MCF 10A (cell line): ENCODE measurements at regions not wholly inside any gene's neighbourhood (a gene's known extent, or its start where the extent isn't known, plus 50 kb on each side); places are given as distances from the start of the nearest gene placed in this dataset.
"Not testable (repeated sequence)": the region's sequence is repeated elsewhere in the genome, so short reads cannot be mapped to it uniquely, and the experiment has no call there.

Experiments
- BruUV-seq: library from RNA; stranded (reverse); fragments of 400-500 nt; replicated peaks from 2 replicates; lab custom pipeline; 2021; lab: Mats Ljungman, UMichigan
- CTCF ChIA-PET: fragments of 300-600 bp; sonication (Branson Sonifier 250); formaldehyde crosslinking; extraction: SDS; loops from one replicate; lab custom pipeline; 2021; ENCODE audit warnings: antibody characterized with exemption, inconsistent platforms; lab: Yijun Ruan, JAX
- POLR2A ChIA-PET: fragments of 300-600, 350-650 bp; sonication (Branson Sonifier 250); formaldehyde crosslinking; extraction: SDS; loops from one replicate; lab custom pipeline; 2020; ENCODE audit warnings: antibody characterized with exemption, inconsistent platforms; lab: Yijun Ruan, JAX
- DNase-seq: peaks from one replicate; pipeline ENCODE4 v3.0.0-alpha.2; 2018; ENCODE audit not compliant: unreplicated experiment
- H3K27ac Mint-ChIP-seq: one replicate; pipeline ENCODE4 v1.8.0; 2022; ENCODE audit warnings: mild to moderate bottlenecking, low read depth, mixed read lengths; ENCODE audit not compliant: unreplicated experiment
- H3K27me3 Mint-ChIP-seq: one replicate; pipeline ENCODE4 v1.8.0; 2022; ENCODE audit warnings: mixed read lengths; ENCODE audit not compliant: insufficient read depth, unreplicated experiment
- H3K36me3 Mint-ChIP-seq: one replicate; pipeline ENCODE4 v1.8.0; 2022; ENCODE audit warnings: mild to moderate bottlenecking, moderate library complexity, mixed read lengths; ENCODE audit not compliant: insufficient read depth, unreplicated experiment
- H3K4me1 Mint-ChIP-seq: one replicate; pipeline ENCODE4 v1.8.0; 2022; ENCODE audit warnings: mixed read lengths; ENCODE audit not compliant: insufficient read depth, unreplicated experiment
- H3K4me3 Mint-ChIP-seq: one replicate; pipeline ENCODE4 v1.8.0; 2022; ENCODE audit warnings: mild to moderate bottlenecking, moderate library complexity, mixed read lengths; ENCODE audit not compliant: unreplicated experiment
- H3K9me3 Mint-ChIP-seq: one replicate; pipeline ENCODE4 v1.8.0; 2022; ENCODE audit warnings: mixed read lengths; ENCODE audit not compliant: unreplicated experiment
- CTCF ChIP-seq: fragments of 200-600 bp; IDR thresholded peaks from one replicate; pipeline ENCODE4 v1.8.0; 2022; ENCODE audit warnings: antibody characterized with exemption, mild to moderate bottlenecking; ENCODE audit not compliant: unreplicated experiment
- intact Hi-C: fragments of 100-400 bp; cut with micrococcal nuclease; formaldehyde crosslinking; loops from 2 replicates; pipeline ENCODE4 v1.14.1; 2022

- Mint-ChIP-seq H3K4me1 (no peaks in the 10 kb centered on the region), H3K9me3 (peaks cover 21% of the 10 kb centered on the region), H3K36me3 (no peaks in the 10 kb centered on the region), H3K27me3 (no peaks in the 10 kb centered on the region), H3K4me3 (no peak overlapping the region), H3K27ac (no peak overlapping the region)
- intact Hi-C loops: no loop called here
- CTCF ChIA-PET: no interaction called here
- no peak for TF ChIP-seq CTCF
- DNase-seq: no peak
- BruUV-seq: no TSS peak
- POLR2A ChIA-PET: no interaction called here
These were observed 832.3 kb upstream of the ADGRB3 start for GRCh38 chr6:67802771-67803170.

- CTCF ChIA-PET: interaction anchor here (0.5 kb wide), 1 partner anchor 177 kb away, joined by 3 read pairs; no protein-coding TSS in a partner anchor
- no peaks in the 10 kb centered on the region for H3K4me1 Mint-ChIP-seq
- no TSS peak for BruUV-seq
- POLR2A ChIA-PET: no interaction called here
- intact Hi-C loops: no loop called here
- no peaks in the 10 kb centered on the region for H3K36me3 Mint-ChIP-seq
- no peak for DNase-seq
- no peaks in the 10 kb centered on the region for H3K27me3 Mint-ChIP-seq
- H3K4me3 Mint-ChIP-seq: no peak overlapping the region
- TF ChIP-seq CTCF: no peak
- no peak overlapping the region for H3K27ac Mint-ChIP-seq
- no peaks in the 10 kb centered on the region for H3K9me3 Mint-ChIP-seq
These were observed 842.1 kb upstream of the ADGRB3 start for GRCh38 chr6:67792996-67793395.

DNA sequence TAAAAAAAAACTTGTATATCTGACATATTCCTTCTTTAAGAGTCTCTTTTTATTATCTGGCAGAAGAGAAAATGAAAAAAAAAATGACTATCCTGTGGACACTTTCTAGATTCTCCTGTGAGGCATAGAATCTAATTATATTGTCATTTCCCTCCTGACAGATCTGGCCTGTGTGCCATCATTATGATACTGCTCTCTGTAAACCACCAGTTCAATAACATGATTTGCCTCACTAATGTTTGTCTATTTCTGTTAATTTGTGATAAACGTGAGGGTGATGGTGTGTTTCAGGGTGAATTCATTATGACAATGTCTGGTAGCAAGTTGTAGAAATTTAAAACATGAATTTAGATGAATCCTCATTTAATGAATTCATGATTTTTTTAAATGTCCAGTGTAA is 844.5 kb upstream of the ADGRB3 start:
- Mint-ChIP-seq H3K9me3 (no peaks in the 10 kb centered on the region), H3K4me1 (no peaks in the 10 kb centered on the region), H3K4me3 (no peak overlapping the region), H3K27me3 (no peaks in the 10 kb centered on the region), H3K36me3 (no peaks in the 10 kb centered on the region), H3K27ac (no peak overlapping the region)
- no peak for DNase-seq
- ChIA-PET POLR2A (no interaction called here), CTCF (no interaction called here)
- no peak for TF ChIP-seq CTCF
- BruUV-seq: no TSS peak
- intact Hi-C loops: no loop called here

- CTCF ChIA-PET, POLR2A ChIA-PET: not testable (repeated sequence)
These were observed 848.0 kb upstream of the ADGRB3 start for GRCh38 chr6:67787119-67787518.

DNA sequence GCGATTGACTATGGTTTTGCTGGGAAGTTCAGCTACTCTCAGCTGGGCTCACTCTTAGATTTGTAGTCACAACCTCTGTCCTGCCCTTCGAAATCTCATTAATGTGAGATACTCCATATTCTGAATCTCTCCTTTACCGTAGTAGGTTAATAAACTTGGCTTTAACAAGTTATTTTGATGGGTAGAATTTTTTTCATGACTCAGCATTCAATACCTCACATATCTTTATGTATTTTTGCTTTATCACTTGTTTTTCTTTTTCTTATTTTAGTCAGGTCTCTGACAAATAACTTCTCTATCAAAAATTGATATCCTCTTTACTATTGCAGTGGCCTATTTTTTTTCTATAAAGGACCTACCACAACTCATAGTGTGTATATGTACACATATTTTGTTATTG is 855.2 kb upstream of the ADGRB3 start:
- H3K27ac Mint-ChIP-seq: no peak overlapping the region
- POLR2A ChIA-PET: no interaction called here
- no peaks in the 10 kb centered on the region for H3K4me1 Mint-ChIP-seq
- H3K4me3 Mint-ChIP-seq: no peak overlapping the region
- CTCF ChIA-PET: no interaction called here
- no peak for DNase-seq
- no peaks in the 10 kb centered on the region for H3K27me3 Mint-ChIP-seq
- BruUV-seq: no TSS peak
- no peaks in the 10 kb centered on the region for H3K9me3 Mint-ChIP-seq
- no peak for TF ChIP-seq CTCF
- H3K36me3 Mint-ChIP-seq: no peaks in the 10 kb centered on the region
- intact Hi-C loops: no loop called here

More at GRCh38 chr6:67787119-67787518, 848.0 kb upstream of the ADGRB3 start:
- BruUV-seq, H3K27me3 Mint-ChIP-seq, H3K36me3 Mint-ChIP-seq, H3K4me1 Mint-ChIP-seq, H3K9me3 Mint-ChIP-seq, H3K27ac Mint-ChIP-seq, DNase-seq, intact Hi-C loops, H3K4me3 Mint-ChIP-seq: not testable (repeated sequence)
